NT2/D1 (cell line): ENCODE measurements at regions not wholly inside any gene's neighbourhood (a gene's known extent, or its start where the extent isn't known, plus 50 kb on each side); places are given as distances from the start of the nearest gene placed in this dataset.

ENCODE experiments used
- SUZ12 ChIP-seq: IDR thresholded peaks from 2 replicates; pipeline ENCODE4 v1.6.1; 2011; ENCODE audit not compliant: insufficient read length, insufficient read depth; ENCODE audit errors: extremely low read depth
- YY1 ChIP-seq: IDR thresholded peaks from 2 replicates; pipeline ENCODE4 v1.6.1; 2011; ENCODE audit not compliant: insufficient read length, insufficient read depth
- ZNF274 ChIP-seq: IDR thresholded peaks from 2 replicates; pipeline ENCODE4 v1.6.1; 2011; ENCODE audit warnings: mild to moderate bottlenecking, low read depth, low read length

DNA sequence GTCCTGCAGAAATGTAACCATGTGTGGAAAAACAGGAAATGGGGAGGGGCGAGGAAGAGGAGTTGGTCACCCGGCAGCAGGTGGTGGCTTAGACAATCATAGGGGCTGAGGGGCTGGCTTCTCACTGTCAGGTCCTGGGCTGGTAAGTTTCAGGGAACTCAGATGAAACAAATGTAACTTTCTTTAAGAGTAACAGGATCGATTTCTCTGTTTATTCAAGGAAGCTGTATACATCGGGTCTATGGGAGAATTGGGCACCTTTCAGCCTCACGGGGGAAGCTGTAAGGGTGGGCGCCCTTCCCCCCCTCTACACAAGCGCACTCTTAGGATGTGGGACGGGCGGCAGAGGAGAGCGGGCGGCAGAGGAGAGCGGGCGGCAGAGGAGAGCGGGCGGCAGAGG is 104.3 kb upstream of the SIMC1 start:
- TF ChIP-seq ZNF274 (no peak), YY1 (no peak), SUZ12 (no peak)
